K562 (cell line): ENCODE measurements at regions not wholly inside any gene's neighbourhood (a gene's known extent, or its start where the extent isn't known, plus 50 kb on each side); places are given as distances from the start of the nearest gene placed in this dataset.

ENCODE experiments used
- ATAC-seq: fragments of 200-7000 bp; cut with Tn5 transposase; 3 replicates; pipeline ENCODE4 v1.9.1; 2020; ENCODE audit warnings: moderate library complexity
- BruUV-seq: library from RNA; stranded (reverse); fragments of 400-500 nt; replicated peaks from 2 replicates; lab custom pipeline; 2021; lab: Mats Ljungman, UMichigan
- CTCF ChIA-PET: fragments of 300-600 bp; formaldehyde crosslinking; extraction: SDS; loops from one replicate; lab custom pipeline; 2021; ENCODE audit warnings: low intra/inter-chr PET ratio; lab: Yijun Ruan, JAX
- POLR2A ChIA-PET: fragments of 300-600, 350-650 bp; sonication (Branson Sonifier 250); formaldehyde crosslinking; extraction: SDS; loops from one replicate; lab custom pipeline; 2021; ENCODE audit warnings: antibody characterized with exemption, inconsistent platforms; lab: Yijun Ruan, JAX
- DNase-seq, 4 experiments: peaks; one replicate each; pipeline versions ENCODE4 v3.0.0 to v3.0.0-alpha.2; 2011 to 2018; ENCODE audit warnings: low spot score in 3 of 4, mixed read lengths in 3 of 4; ENCODE audit errors: extremely low read depth in 1 of 4
- FAIRE-seq: peaks from 2 replicates; lab custom pipeline; 2011; peaks lifted over from hg19 to GRCh38; lab: Jason Lieb, UNC
- H2AFZ ChIP-seq: 2 replicates; pipeline ENCODE4 v1.6.0; 2011; ENCODE audit warnings: low read depth, low read length, control low read depth, inconsistent platforms
- H3K27ac ChIP-seq: fragments of 200-600 bp; 3 replicates; pipeline ENCODE4 v1.8.0; 2011; ENCODE audit warnings: low read depth, mild to moderate bottlenecking, control low read depth, inconsistent platforms, low read length, moderate library complexity, mixed read lengths; ENCODE audit errors: extremely low read depth
- H3K27me3 ChIP-seq, 2 experiments: fragments of 300-600 bp in 1 of 2; 2 replicates in 1 of 2; 3 replicates in 1 of 2; pipeline versions ENCODE4 v1.6.0 to v1.8.0; 2011; ENCODE audit warnings: inconsistent platforms in 2 of 2, low read length in 2 of 2, mild to moderate bottlenecking in 1 of 2, mixed read lengths in 1 of 2, moderate library complexity in 1 of 2; ENCODE audit not compliant: control insufficient read depth in 2 of 2, insufficient read depth in 2 of 2
- H3K36me3 ChIP-seq: fragments of 300-600 bp; 3 replicates; pipeline ENCODE4 v1.8.0; 2011; ENCODE audit warnings: mild to moderate bottlenecking, low read length, inconsistent platforms; ENCODE audit not compliant: control insufficient read depth, insufficient read depth
- H3K4me1 ChIP-seq, 2 experiments: fragments of 200-600 bp in 1 of 2; replicated peaks in 1 of 2; 2 replicates in 1 of 2; 3 replicates in 1 of 2; pipeline versions ENCODE4 v1.5.1 to v1.8.0; 2011; ENCODE audit warnings: inconsistent platforms in 2 of 2, low read length in 2 of 2, mild to moderate bottlenecking in 1 of 2, mixed read lengths in 1 of 2, moderate library complexity in 1 of 2; ENCODE audit not compliant: control insufficient read depth in 2 of 2, insufficient read depth in 2 of 2
- H3K4me2 ChIP-seq: 2 replicates; pipeline ENCODE4 v1.6.1; 2011; ENCODE audit warnings: low read length, control low read depth, inconsistent platforms, mixed read lengths; ENCODE audit not compliant: insufficient read depth
- H3K4me3 ChIP-seq: fragments of 200-600 bp; sonication (generic), shearing (Covaris generic); 2 replicates; pipeline ENCODE4 v1.5.1; 2016; ENCODE audit warnings: control low read depth, inconsistent platforms
- H3K79me2 ChIP-seq: fragments of 200-600 bp; 3 replicates; pipeline ENCODE4 v1.8.0; 2011; ENCODE audit warnings: low read length, inconsistent platforms; ENCODE audit not compliant: control insufficient read depth, insufficient read depth
- H3K9ac ChIP-seq, 2 experiments: 2 replicates each; pipeline versions ENCODE4 v1.6.0 to v1.6.1; 2011; ENCODE audit warnings: low read depth in 2 of 2, low read length in 2 of 2, control low read depth in 1 of 2, inconsistent platforms in 1 of 2, mild to moderate bottlenecking in 1 of 2, mixed read lengths in 1 of 2; ENCODE audit not compliant: insufficient read depth in 1 of 2
- H3K9me1 ChIP-seq: one replicate; pipeline ENCODE4 v1.6.0; 2011; ENCODE audit warnings: inconsistent platforms, mild to moderate bottlenecking, low read length, moderate library complexity; ENCODE audit not compliant: control insufficient read depth, insufficient read depth
- H3K9me3 ChIP-seq: replicated peaks from 2 replicates; pipeline ENCODE4 v1.5.1; 2011; ENCODE audit warnings: low read depth, low read length, inconsistent platforms; ENCODE audit not compliant: control insufficient read depth, insufficient read depth
- H4K20me1 ChIP-seq: replicated peaks from 2 replicates; pipeline ENCODE4 v1.6.1; 2011; ENCODE audit warnings: low read length, inconsistent platforms, mixed read lengths; ENCODE audit not compliant: control insufficient read depth, insufficient read depth
- DDX20 ChIP-seq: fragments of 450-650 bp; IDR thresholded peaks from 2 replicates; pipeline ENCODE4 v1.6.1; 2016; ENCODE audit warnings: missing genetic modification characterization, low read depth, mild to moderate bottlenecking, missing compliant biosample characterization, moderate library complexity
- HDAC2 ChIP-seq: fragments of 450-650 bp; IDR thresholded peaks from 2 replicates; pipeline ENCODE4 v1.6.1; 2016; ENCODE audit warnings: mild to moderate bottlenecking
- NCOA4 ChIP-seq: fragments of 450-650 bp; IDR thresholded peaks from 2 replicates; pipeline ENCODE4 v1.6.1; 2018; ENCODE audit warnings: mild to moderate bottlenecking; ENCODE audit not compliant: partially characterized antibody
- ZBTB12 ChIP-seq: fragments of 250-450 bp; sonication (Bioruptor Pico); IDR thresholded peaks from 2 replicates; pipeline ENCODE4 v1.4.0; 2020
- ZNF316 ChIP-seq: fragments of 450-650 bp; IDR thresholded peaks from 2 replicates; pipeline ENCODE4 v1.6.1; 2016
- WGBS: fragments of 100-300 bp; shearing (Covaris generic); methylation state at CpG from one replicate; pipeline ENCODE4 v1.1.6; 2016; ENCODE audit warnings: low coverage, mixed read lengths; ENCODE audit not compliant: insufficient coverage; ENCODE audit errors: missing lambda C conversion rate; 5-methylcytosine and 5-hydroxymethylcytosine counted together
- in situ Hi-C: fragments of 300-500 bp; cut with MboI; formaldehyde crosslinking; loops from 4 replicates; pipeline ENCODE4 v1.15.0; 2018; ENCODE audit warnings: inconsistent platforms, mixed read lengths
- intact Hi-C: fragments of 100-400 bp; cut with micrococcal nuclease; formaldehyde crosslinking; loops from 2 replicates; pipeline ENCODE4 v1.14.2; 2022
- TF ChIP-seq, protein P1 (sequence below): sonication (generic); formaldehyde crosslinking; IDR thresholded peaks from 2 replicates; pipeline ENCODE4 v1.8.0; 2022; ENCODE audit warnings: mild to moderate bottlenecking, missing genetic modification reagents
- TF ChIP-seq, protein P2 (sequence below): fragments of 250-450 bp; sonication (Bioruptor Pico); IDR thresholded peaks from 2 replicates; pipeline ENCODE4 v1.4.0; 2020; ENCODE audit warnings: mild to moderate bottlenecking, moderate library complexity

DNA sequence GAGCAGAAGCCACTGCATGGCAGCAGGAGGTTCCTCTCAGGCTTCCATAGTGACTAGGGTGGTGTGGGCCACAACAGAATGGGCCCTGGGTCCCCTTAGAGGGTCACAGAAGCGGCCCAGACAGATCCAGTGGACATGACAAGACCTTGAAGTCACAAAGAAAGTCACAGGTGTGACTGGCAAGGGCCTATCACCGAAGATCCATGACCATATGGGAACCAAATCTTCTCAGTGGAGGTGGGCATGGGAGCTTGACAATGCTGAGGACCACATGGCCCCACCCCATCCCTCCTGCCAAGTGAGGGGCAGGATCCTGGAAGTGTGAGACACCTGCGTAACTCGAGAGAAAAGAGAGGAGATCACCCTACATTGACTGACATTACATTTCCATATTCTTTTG, 332.4 kb downstream of the MSX2 start:
- Histone ChIP-seq H4K20me1 (no peaks in the 10 kb centered on the region), H3K79me2 (no peaks in the 10 kb centered on the region), H2AFZ (no peak overlapping the region), H3K4me3 (no peak overlapping the region), H3K9me1 (no peaks in the 10 kb centered on the region), H3K27ac (no peak overlapping the region), H3K36me3 (no peaks in the 10 kb centered on the region), H3K9ac (no peak overlapping the region), H3K4me2 (no peak overlapping the region), H3K27me3 (peaks cover 0 to 4% of the 10 kb centered on the region in 2 experiments; a peak in 2 of 5 replicates), H3K4me1 (no peaks in the 10 kb centered on the region), H3K9me3 (no peaks in the 10 kb centered on the region)
- in situ Hi-C loops (no loop called here), intact Hi-C loops (no loop called here)
- BruUV-seq: no TSS peak
- DNase-seq: no peak
- 3% methylated on average over 4 of the region's 4 CpGs for WGBS
- CTCF ChIA-PET: no interaction called here
- TF ChIP-seq, protein P1, sequence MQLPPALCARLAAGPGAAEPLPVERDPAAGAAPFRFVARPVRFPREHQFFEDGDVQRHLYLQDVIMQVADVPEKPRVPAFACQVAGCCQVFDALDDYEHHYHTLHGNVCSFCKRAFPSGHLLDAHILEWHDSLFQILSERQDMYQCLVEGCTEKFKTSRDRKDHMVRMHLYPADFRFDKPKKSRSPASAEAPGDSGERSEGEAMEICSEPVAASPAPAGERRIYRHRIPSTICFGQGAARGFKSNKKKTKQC (CRISPR knock-in tag): no peak
- TF ChIP-seq ZNF316 (no peak), NCOA4 (no peak), HDAC2 (no peak), DDX20 (tag) (no peak), ZBTB12 (no peak)
- TF ChIP-seq, protein P2, sequence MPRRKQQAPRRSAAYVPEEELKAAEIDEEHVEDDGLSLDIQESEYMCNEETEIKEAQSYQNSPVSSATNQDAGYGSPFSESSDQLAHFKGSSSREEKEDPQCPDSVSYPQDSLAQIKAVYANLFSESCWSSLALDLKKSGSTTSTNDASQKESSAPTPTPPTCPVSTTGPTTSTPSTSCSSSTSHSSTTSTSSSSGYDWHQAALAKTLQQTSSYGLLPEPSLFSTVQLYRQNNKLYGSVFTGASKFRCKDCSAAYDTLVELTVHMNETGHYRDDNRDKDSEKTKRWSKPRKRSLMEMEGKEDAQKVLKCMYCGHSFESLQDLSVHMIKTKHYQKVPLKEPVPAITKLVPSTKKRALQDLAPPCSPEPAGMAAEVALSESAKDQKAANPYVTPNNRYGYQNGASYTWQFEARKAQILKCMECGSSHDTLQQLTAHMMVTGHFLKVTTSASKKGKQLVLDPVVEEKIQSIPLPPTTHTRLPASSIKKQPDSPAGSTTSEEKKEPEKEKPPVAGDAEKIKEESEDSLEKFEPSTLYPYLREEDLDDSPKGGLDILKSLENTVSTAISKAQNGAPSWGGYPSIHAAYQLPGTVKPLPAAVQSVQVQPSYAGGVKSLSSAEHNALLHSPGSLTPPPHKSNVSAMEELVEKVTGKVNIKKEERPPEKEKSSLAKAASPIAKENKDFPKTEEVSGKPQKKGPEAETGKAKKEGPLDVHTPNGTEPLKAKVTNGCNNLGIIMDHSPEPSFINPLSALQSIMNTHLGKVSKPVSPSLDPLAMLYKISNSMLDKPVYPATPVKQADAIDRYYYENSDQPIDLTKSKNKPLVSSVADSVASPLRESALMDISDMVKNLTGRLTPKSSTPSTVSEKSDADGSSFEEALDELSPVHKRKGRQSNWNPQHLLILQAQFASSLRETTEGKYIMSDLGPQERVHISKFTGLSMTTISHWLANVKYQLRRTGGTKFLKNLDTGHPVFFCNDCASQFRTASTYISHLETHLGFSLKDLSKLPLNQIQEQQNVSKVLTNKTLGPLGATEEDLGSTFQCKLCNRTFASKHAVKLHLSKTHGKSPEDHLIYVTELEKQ (CRISPR knock-in tag): no peak
- POLR2A ChIA-PET: no interaction called here
- FAIRE-seq: no peak
- no peak for ATAC-seq
